Esophagus muscularis mucosa (tissue), 4 donors: ENCODE measurements at regions not wholly inside any gene's neighbourhood (a gene's known extent, or its start where the extent isn't known, plus 50 kb on each side); places are given as distances from the start of the nearest gene placed in this dataset.

Experiments
- CTCF ChIP-seq, 3 experiments: fragments of 200-600 bp in 2 of 3; fragments of 450-650 bp in 1 of 3; sonication (generic) in 2 of 3; IDR thresholded peaks; one replicate each; pipeline ENCODE4 v1.5.1; 2017 to 2019; ENCODE audit warnings: antibody characterized with exemption in 3 of 3, mild to moderate bottlenecking in 2 of 3, moderate library complexity in 1 of 3
- EP300 ChIP-seq: sonication (generic); formaldehyde crosslinking; IDR thresholded peaks from one replicate; pipeline ENCODE4 v1.6.1; 2017; ENCODE audit warnings: antibody characterized with exemption
- POLR2A ChIP-seq: fragments of 450-650 bp; IDR thresholded peaks from one replicate; pipeline ENCODE4 v1.6.1; 2017; ENCODE audit warnings: antibody characterized with exemption, moderate library complexity, mild to moderate bottlenecking, low read depth
- POLR2AphosphoS5 ChIP-seq, 2 donors: sonication (generic); formaldehyde crosslinking; IDR thresholded peaks; one replicate each; pipeline ENCODE4 v1.6.1; 2017; ENCODE audit warnings: antibody characterized with exemption in 2 of 2

GRCh38 chr20:40443753-40444152 lies 245.3 kb downstream of the MAFB start:
- TF ChIP-seq CTCF (IDR thresholded peaks at IDR 0.05) (no peak), POLR2A (no peak), POLR2AphosphoS5 (IDR thresholded peaks at IDR 0.05) (no peak), EP300 (no peak)
